Mesendoderm (in vitro differentiated cells): ENCODE measurements at regions not wholly inside any gene's neighbourhood (a gene's known extent, or its start where the extent isn't known, plus 50 kb on each side); places are given as distances from the start of the nearest gene placed in this dataset.

Source experiments
- DNase-seq: peaks from one replicate; pipeline ENCODE4 v3.0.0; 2013
- H2AK5ac ChIP-seq: 2 replicates; pipeline ENCODE4 v1.6.1; 2013; ENCODE audit warnings: low read length, inconsistent platforms
- H2BK120ac ChIP-seq: 2 replicates; pipeline ENCODE4 v1.6.1; 2013; ENCODE audit warnings: low read depth, mild to moderate bottlenecking, low read length, moderate library complexity, mixed read lengths
- H2BK15ac ChIP-seq: replicated peaks from 2 replicates; pipeline ENCODE4 v1.6.1; 2013; ENCODE audit warnings: low read depth, mild to moderate bottlenecking, moderate library complexity
- H2BK5ac ChIP-seq: 2 replicates; pipeline ENCODE4 v1.6.1; 2013; ENCODE audit warnings: low read length, inconsistent platforms
- H3K18ac ChIP-seq: 2 replicates; pipeline ENCODE4 v1.6.1; 2013; ENCODE audit warnings: mild to moderate bottlenecking, low read length, mixed read lengths
- H3K23ac ChIP-seq: one replicate; pipeline ENCODE4 v1.6.1; 2013; ENCODE audit warnings: low read length
- H3K27ac ChIP-seq: 2 replicates; pipeline ENCODE4 v1.5.1; 2013; ENCODE audit warnings: low read depth, mild to moderate bottlenecking, inconsistent platforms, low read length, moderate library complexity
- H3K27me3 ChIP-seq: 2 replicates; pipeline ENCODE4 v1.6.1; 2013; ENCODE audit warnings: low read length, control low read depth, mild to moderate bottlenecking, inconsistent platforms; ENCODE audit not compliant: insufficient read depth, poor library complexity
- H3K36me3 ChIP-seq: 2 replicates; pipeline ENCODE4 v1.6.1; 2013; ENCODE audit warnings: low read length, inconsistent platforms; ENCODE audit not compliant: control insufficient read depth, insufficient read depth
- H3K4ac ChIP-seq: one replicate; pipeline ENCODE4 v1.6.1; 2013; ENCODE audit warnings: low read depth, mild to moderate bottlenecking, low read length, moderate library complexity
- H3K4me1 ChIP-seq: 2 replicates; pipeline ENCODE4 v1.6.1; 2013; ENCODE audit warnings: low read depth, low read length, inconsistent platforms; ENCODE audit not compliant: control insufficient read depth
- H3K4me2 ChIP-seq: 2 replicates; pipeline ENCODE4 v1.6.1; 2013; ENCODE audit warnings: low read length
- H3K4me3 ChIP-seq: 2 replicates; pipeline ENCODE4 v1.5.1; 2013; ENCODE audit warnings: mild to moderate bottlenecking, low read length
- H3K56ac ChIP-seq: one replicate; pipeline ENCODE4 v1.6.1; 2013; ENCODE audit warnings: low read length
- H3K79me1 ChIP-seq: 2 replicates; pipeline ENCODE4 v1.6.1; 2013; ENCODE audit warnings: low read length, inconsistent platforms
- H3K79me2 ChIP-seq: 2 replicates; pipeline ENCODE4 v1.6.1; 2013; ENCODE audit warnings: mild to moderate bottlenecking, low read length; ENCODE audit not compliant: control insufficient read depth, insufficient read depth
- H3K9ac ChIP-seq: 2 replicates; pipeline ENCODE4 v1.6.1; 2013; ENCODE audit warnings: low read length, inconsistent platforms
- H4K5ac ChIP-seq: one replicate; pipeline ENCODE4 v1.6.1; 2013; ENCODE audit warnings: low read length
- H4K8ac ChIP-seq: one replicate; pipeline ENCODE4 v1.6.1; 2013; ENCODE audit warnings: low read depth, mild to moderate bottlenecking, control low read depth, low read length, moderate library complexity
- WGBS: extraction: QIAGEN DNeasy Blood & Tissue Kit; methylation state at CpG from one replicate; pipeline ENCODE4 v1.1.7; 2013; ENCODE audit warnings: low lambda C conversion rate, missing lambda C conversion rate; ENCODE audit not compliant: insufficient coverage; ENCODE audit errors: extremely low coverage; 5-methylcytosine and 5-hydroxymethylcytosine counted together

DNA sequence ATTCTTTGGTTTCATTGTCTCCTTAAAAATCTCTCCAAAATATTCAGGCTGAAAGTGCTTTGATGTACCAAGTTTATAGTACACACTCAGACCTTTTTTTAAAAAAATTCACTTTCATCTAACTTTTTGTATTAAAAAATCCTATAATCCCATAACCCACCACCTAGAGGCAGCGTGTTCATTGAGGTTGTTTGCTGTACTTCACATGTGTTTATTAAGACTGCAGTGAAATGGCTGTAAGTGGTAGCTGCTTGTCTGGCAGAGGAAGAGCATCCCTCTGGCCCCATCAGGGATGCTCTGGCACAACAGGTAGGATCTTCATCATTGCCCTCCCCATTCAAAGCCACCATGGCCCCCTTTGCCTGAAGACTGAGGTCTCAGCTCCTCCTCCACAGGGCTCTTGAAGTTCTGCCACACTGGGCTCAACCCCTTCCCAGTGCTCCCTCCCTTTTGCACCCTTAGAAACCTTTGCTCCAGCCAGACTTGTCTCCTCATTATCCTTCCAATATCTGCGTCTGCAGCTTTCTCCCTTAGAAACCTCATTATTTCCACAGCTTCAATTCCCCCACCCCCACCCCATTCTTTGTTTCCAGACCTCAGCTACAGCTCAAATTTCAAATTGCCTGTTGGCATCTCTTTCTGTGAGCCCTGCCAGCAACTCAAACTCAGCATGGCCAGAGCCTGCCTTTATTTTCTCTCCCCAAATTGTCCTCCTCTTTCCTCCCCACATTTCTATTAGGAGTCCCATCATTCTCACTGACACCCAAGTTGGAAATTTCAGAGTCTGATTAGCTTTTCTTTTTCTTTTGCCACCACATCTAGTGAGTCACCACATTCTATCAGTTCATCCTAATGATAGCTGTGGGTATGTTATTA lies 369.6 kb upstream of the USP24 start:
- Histone ChIP-seq H2AK5ac (no peak overlapping the region), H3K18ac (no peak overlapping the region), H3K4ac (no peak overlapping the region), H3K4me1 (peaks cover 4% of the 10 kb centered on the region), H3K4me3 (no peak overlapping the region), H3K4me2 (no peak overlapping the region), H3K27me3 (no peaks in the 10 kb centered on the region), H4K8ac (no peak overlapping the region), H2BK120ac (no peak overlapping the region), H4K5ac (no peak overlapping the region), H3K27ac (no peak overlapping the region), H3K56ac (no peak overlapping the region), H3K79me2 (no peaks in the 10 kb centered on the region), H3K79me1 (no peaks in the 10 kb centered on the region), H3K23ac (no peak overlapping the region), H2BK15ac (no peak overlapping the region), H3K9ac (no peak overlapping the region), H3K36me3 (no peaks in the 10 kb centered on the region), H2BK5ac (no peak overlapping the region)
- DNase-seq = peak; percentile 25
- WGBS = no CpG with 5 or more reads among the region's 2 CpGs

DNA sequence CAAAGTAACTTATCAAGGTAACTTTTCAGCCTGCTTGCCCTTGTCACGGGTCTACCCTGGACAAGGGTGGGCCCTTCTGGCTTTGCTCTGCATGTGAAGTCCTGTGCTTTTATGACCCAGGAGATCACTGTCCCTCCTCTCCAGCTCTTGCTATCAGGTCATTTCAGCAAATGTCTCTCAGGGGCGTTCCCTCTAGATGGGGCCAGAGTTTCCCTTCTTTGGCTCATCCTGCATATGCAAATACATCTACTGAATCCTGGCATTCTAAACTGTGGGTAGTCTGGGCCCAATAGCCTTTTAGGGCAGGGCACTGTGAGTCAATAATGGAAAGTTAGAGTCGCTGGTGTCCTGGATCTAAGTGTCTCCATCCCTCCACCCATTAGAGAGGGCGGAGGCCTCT lies 366.9 kb upstream of the USP24 start:
- H2AK5ac ChIP-seq = no peak overlapping the region
- H3K4ac ChIP-seq = no peak overlapping the region
- H4K8ac ChIP-seq = no peak overlapping the region
- H2BK5ac ChIP-seq = no peak overlapping the region
- DNase-seq = peak; percentile 28
- no peaks in the 10 kb centered on the region for H3K36me3 ChIP-seq
- no peak overlapping the region for H3K27ac ChIP-seq
- H3K27me3 ChIP-seq = no peaks in the 10 kb centered on the region
- no peak overlapping the region for H4K5ac ChIP-seq
- H3K4me1 ChIP-seq = peaks cover 4% of the 10 kb centered on the region
- no peaks in the 10 kb centered on the region for H3K79me1 ChIP-seq
- H3K4me2 ChIP-seq = no peak overlapping the region
- no peak overlapping the region for H3K4me3 ChIP-seq
- no peak overlapping the region for H2BK15ac ChIP-seq
- H3K56ac ChIP-seq = no peak overlapping the region
- H2BK120ac ChIP-seq = no peak overlapping the region
- H3K9ac ChIP-seq = no peak overlapping the region
- WGBS = no CpG with 5 or more reads among the region's 4 CpGs
- H3K79me2 ChIP-seq = no peaks in the 10 kb centered on the region
- H3K23ac ChIP-seq = no peak overlapping the region
- no peak overlapping the region for H3K18ac ChIP-seq

DNA sequence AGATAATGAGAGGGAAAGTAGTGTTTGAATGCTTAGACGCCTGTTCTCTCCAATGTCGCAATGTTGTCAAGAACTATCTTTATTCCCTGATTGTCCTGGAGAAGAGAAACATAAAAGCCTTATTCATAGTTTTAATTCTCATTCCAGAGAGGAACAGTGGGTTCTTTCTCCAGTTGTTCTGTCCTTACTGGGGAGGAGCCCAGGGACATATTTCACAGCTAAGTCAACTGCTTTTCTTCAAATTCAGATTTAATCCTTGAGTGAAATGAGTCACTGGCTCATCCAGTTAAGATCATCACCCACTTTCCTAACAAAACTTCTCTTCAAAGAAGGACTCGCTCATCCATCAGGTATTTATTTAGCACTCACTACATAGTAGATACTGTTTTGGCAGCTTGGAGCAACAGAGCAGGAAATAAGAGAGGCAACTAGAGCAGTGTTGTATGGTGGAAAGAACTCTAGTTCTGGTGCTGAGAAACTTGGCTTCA lies 365.7 kb upstream of the USP24 start:
- H2BK15ac ChIP-seq = no peak overlapping the region
- peaks cover 4% of the 10 kb centered on the region for H3K4me1 ChIP-seq
- H2BK120ac ChIP-seq = no peak overlapping the region
- H4K8ac ChIP-seq = no peak overlapping the region
- H3K4me2 ChIP-seq = no peak overlapping the region
- H3K4me3 ChIP-seq = no peak overlapping the region
- H3K27me3 ChIP-seq = no peaks in the 10 kb centered on the region
- peak; percentile 14 for DNase-seq
- no peak overlapping the region for H3K4ac ChIP-seq
- no peak overlapping the region for H3K23ac ChIP-seq
- H3K56ac ChIP-seq = no peak overlapping the region
- no peak overlapping the region for H3K9ac ChIP-seq
- no CpG with 5 or more reads among the region's 3 CpGs for WGBS
- no peak overlapping the region for H2AK5ac ChIP-seq
- H3K27ac ChIP-seq = no peak overlapping the region
- no peaks in the 10 kb centered on the region for H3K36me3 ChIP-seq
- H4K5ac ChIP-seq = no peak overlapping the region
- H3K79me1 ChIP-seq = no peaks in the 10 kb centered on the region
- no peak overlapping the region for H2BK5ac ChIP-seq
- H3K18ac ChIP-seq = no peak overlapping the region
- no peaks in the 10 kb centered on the region for H3K79me2 ChIP-seq

DNA sequence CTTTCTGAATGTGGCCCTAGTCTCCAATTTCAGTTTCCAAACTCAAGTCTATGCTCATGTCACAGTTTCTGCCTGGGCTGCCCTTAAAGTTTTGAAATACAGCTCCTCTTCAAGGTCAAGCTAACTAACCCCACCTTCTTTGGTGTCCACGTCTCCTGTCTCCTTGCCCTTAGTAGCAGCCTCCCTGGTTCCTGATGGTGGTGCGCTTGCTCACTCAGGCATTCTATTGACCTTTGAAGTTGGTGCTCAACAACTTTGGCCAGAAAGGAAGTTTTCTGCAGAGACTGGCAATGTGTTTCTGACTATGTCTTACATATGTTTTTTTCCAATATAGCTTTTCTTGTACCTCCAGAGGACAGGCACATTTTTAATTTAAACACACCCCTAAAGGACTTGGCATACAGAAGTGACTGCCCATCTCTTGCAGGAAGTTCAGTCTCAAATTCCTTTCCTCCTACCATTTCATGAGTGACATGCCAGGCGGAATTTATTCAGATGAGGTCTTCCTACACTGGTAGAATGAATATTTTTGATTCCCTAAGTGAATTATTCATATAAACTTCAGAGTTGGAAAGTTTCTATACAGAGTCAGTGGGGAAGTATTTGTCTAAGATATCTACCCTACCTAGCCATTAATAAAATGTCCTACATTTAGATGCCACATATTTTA lies 364.3 kb upstream of the USP24 start:
- no peak overlapping the region for H2BK15ac ChIP-seq
- H3K36me3 ChIP-seq = no peaks in the 10 kb centered on the region
- no peak overlapping the region for H4K5ac ChIP-seq
- H3K27ac ChIP-seq = no peak overlapping the region
- no peak for DNase-seq
- H3K18ac ChIP-seq = no peak overlapping the region
- H3K4me1 ChIP-seq = no peaks in the 10 kb centered on the region
- WGBS = no CpG with 5 or more reads among the region's 3 CpGs
- no peak overlapping the region for H3K23ac ChIP-seq
- no peaks in the 10 kb centered on the region for H3K79me1 ChIP-seq
- H3K4ac ChIP-seq = no peak overlapping the region
- H3K79me2 ChIP-seq = no peaks in the 10 kb centered on the region
- no peak overlapping the region for H3K4me3 ChIP-seq
- H3K56ac ChIP-seq = no peak overlapping the region
- H2BK120ac ChIP-seq = no peak overlapping the region
- no peak overlapping the region for H4K8ac ChIP-seq
- H3K27me3 ChIP-seq = no peaks in the 10 kb centered on the region
- H3K9ac ChIP-seq = no peak overlapping the region
- no peak overlapping the region for H3K4me2 ChIP-seq
- H2AK5ac ChIP-seq = no peak overlapping the region
- no peak overlapping the region for H2BK5ac ChIP-seq

DNA sequence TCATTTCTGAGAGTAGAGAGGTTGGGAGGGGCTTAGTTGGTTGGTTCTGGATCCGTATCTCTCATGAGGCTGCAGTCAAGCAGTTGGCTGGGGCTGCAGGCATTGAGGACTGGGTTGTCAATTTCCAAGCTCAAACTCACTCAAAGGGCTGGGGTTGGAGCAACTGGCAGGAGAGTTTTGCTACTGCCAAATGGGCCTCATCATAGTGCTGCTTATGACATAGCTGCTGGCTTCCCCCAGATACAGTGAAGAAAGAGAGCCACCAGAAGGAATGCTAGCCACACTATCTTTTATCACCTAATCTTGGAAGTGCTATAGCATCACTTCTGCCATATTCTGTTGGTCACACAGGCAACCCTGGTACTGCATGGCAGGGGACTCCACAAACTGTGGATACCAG lies 363.5 kb upstream of the USP24 start:
- no peaks in the 10 kb centered on the region for H3K79me2 ChIP-seq
- no CpG with 5 or more reads among the region's 1 CpG for WGBS
- H3K9ac ChIP-seq = no peak overlapping the region
- H2AK5ac ChIP-seq = no peak overlapping the region
- no peak overlapping the region for H4K5ac ChIP-seq
- H3K27me3 ChIP-seq = no peaks in the 10 kb centered on the region
- DNase-seq = no peak
- H3K4ac ChIP-seq = no peak overlapping the region
- H2BK15ac ChIP-seq = no peak overlapping the region
- H3K18ac ChIP-seq = no peak overlapping the region
- H4K8ac ChIP-seq = no peak overlapping the region
- no peak overlapping the region for H3K4me2 ChIP-seq
- H3K79me1 ChIP-seq = no peaks in the 10 kb centered on the region
- H2BK5ac ChIP-seq = no peak overlapping the region
- no peak overlapping the region for H3K4me3 ChIP-seq
- no peak overlapping the region for H2BK120ac ChIP-seq
- H3K56ac ChIP-seq = no peak overlapping the region
- H3K4me1 ChIP-seq = no peaks in the 10 kb centered on the region
- no peak overlapping the region for H3K23ac ChIP-seq
- H3K36me3 ChIP-seq = no peaks in the 10 kb centered on the region
- no peak overlapping the region for H3K27ac ChIP-seq
